PC-9 (cell line): ENCODE measurements at regions not wholly inside any gene's neighbourhood (a gene's known extent, or its start where the extent isn't known, plus 50 kb on each side); places are given as distances from the start of the nearest gene placed in this dataset.

ENCODE experiments used
- EZH2 ChIP-seq: fragments of 200-600 bp; sonication (generic); IDR thresholded peaks from 2 replicates; pipeline ENCODE4 v1.8.0; 2017; ENCODE audit warnings: antibody characterized with exemption, low read depth
- TF ChIP-seq, protein P1 (sequence below): fragments of 200-600 bp; sonication (generic); conservative IDR thresholded peaks from 2 replicates; pipeline ENCODE4 v1.6.1; 2017; ENCODE audit warnings: mixed run types, antibody characterized with exemption, mild to moderate bottlenecking, moderate library complexity

DNA sequence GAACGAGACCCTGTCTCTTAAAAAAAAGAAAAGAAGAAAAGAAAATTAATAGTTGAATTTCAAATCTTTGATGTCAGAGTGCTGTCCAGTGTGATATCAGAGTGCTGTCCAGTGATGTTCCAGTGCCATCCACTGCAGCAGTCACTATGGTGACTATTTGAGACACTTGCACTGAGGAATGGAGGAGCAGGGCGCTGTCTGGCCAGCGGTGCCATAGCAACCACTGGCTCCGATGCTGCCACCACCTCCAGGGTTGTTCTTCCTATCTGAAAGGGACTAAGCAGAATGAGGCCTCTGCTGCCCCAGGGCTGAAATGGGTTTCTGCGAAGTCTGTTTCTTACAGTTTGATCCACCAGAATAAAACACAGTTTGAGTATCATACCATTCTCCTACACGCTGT lies 272.9 kb downstream of the NUAK1 start:
- TF ChIP-seq, protein P1, sequence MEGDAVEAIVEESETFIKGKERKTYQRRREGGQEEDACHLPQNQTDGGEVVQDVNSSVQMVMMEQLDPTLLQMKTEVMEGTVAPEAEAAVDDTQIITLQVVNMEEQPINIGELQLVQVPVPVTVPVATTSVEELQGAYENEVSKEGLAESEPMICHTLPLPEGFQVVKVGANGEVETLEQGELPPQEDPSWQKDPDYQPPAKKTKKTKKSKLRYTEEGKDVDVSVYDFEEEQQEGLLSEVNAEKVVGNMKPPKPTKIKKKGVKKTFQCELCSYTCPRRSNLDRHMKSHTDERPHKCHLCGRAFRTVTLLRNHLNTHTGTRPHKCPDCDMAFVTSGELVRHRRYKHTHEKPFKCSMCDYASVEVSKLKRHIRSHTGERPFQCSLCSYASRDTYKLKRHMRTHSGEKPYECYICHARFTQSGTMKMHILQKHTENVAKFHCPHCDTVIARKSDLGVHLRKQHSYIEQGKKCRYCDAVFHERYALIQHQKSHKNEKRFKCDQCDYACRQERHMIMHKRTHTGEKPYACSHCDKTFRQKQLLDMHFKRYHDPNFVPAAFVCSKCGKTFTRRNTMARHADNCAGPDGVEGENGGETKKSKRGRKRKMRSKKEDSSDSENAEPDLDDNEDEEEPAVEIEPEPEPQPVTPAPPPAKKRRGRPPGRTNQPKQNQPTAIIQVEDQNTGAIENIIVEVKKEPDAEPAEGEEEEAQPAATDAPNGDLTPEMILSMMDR, result no peak
- TF ChIP-seq EZH2, result no peak
